Activated CD4-positive, alpha-beta T cell treated with anti-CD3 and anti-CD28 coated beads, Interleukin-2, amount 50 U/mL, for 1 hour (primary cell): ENCODE measurements at regions not wholly inside any gene's neighbourhood (a gene's known extent, or its start where the extent isn't known, plus 50 kb on each side); places are given as distances from the start of the nearest gene placed in this dataset.
"Not testable (repeated sequence)": the region's sequence is repeated elsewhere in the genome, so short reads cannot be mapped to it uniquely, and the experiment has no call there.

ENCODE experiments used
- DNase-seq: peaks from one replicate; pipeline ENCODE4 v3.0.0-alpha.2; 2020

DNA sequence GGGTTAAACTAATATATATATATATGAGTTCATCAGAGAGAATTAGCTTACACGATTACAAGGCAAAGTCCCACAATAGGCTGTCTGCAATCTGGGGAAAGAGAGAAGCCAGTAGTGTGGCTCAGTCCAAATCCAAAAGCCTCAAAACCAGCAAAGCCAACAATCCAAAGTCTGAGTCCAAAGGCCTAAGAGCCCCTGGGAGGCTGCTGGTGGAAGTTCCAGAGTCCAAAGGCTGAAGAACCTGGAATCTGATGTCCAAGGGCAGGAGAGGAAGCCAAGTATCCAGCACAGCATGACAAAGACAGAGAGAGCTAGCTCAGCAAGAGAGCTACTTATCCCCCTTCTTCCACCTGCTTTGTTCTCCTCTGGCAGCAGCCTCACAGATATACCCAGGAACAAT lies 274.7 kb upstream of the ID4 start:
- no peak for DNase-seq

DNA sequence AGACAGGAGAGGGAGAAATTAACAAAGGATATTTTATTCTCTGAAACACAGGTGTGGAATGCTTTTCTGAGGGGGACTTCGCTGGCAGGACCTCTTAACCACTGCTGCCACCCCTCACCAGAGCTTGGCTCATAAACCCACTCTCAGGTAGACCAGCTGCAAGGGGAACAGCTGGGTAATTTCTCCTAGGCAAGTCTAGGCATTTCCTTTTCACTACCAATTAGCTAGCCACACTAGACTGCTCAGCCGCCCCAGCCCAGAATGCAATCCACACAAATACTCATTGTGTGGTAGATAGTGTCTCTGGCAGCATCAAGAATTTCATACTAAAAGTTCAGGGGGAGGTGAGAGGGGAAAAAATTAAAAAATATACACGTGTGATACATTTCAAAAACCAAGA lies 267.6 kb upstream of the ID4 start:
- no peak for DNase-seq

DNA sequence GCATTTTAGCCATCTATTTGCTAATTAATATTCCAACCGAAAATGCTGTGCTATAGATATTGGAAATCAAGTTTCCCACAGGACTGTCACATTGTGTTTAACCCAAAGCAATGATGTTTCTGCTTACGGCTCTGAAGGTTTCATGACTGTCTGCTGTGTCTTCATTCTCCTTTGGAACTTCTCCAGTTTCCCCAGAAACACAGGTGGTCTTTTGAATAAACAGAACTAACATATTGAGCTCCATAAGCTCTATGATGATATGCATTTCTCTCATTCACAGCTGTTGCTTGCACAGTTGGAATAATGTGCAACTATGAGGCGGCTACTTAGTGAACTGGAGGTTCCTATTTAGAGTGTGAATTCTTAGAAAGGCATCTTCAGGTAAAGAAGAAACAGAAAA lies 266.0 kb upstream of the ID4 start:
- no peak for DNase-seq

DNA sequence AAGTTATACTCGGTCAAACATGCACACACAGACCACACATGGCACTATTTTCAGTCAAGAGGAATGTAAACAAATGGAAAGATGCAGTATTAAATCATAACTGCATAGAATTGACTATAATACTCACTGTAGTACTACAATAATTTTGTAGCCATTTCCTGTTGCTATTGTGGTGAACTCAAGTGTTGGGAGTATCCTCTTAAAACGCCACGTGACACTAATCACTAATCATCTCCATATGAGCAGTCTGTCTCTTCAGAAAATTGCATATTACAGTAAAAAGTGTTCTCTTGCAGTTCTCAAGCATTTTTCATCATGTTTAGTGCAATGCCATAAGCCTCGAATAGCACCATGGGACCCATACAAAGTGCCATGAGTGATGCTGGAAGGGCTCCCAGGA lies 258.7 kb upstream of the ID4 start:
- DNase-seq, result no peak

GRCh38 chr6:19584207-19584606 lies 253.0 kb upstream of the ID4 start:
- DNase-seq, result not testable (repeated sequence)

DNA sequence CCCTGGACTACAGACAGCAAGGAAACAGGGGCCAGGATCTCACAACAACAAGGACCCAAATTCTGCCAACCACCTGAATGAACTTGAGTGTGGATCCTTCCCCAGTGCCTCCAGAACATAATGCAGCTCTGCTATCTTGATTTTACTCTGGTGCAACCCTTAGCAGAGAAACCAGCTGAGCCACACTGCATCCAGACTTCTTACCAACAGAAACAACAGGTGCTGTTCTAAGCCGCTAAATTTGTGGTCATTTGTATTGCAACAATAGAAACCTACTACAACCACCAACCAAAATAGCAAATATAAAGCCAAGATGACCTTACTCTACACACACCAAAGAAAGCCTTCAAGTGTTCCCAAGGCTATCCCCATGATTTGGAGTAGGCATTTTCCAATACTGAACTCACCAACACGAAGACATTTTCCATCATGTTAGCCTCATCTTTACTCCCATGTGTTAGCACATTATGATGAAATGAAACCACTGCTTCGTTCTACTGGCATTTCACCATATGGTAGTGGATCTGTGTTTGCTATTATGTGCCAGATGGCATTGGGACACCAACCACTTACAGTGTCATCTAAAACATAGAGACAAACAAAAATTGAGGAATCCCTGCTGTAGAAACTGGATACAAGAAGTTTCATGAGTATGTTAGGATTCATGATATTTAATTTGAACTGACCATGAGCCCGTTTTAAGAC lies 249.8 kb upstream of the ID4 start:
- no peak for DNase-seq

GRCh38 chr6:19590501-19591131 lies 246.6 kb upstream of the ID4 start:
- no peak for DNase-seq

DNA sequence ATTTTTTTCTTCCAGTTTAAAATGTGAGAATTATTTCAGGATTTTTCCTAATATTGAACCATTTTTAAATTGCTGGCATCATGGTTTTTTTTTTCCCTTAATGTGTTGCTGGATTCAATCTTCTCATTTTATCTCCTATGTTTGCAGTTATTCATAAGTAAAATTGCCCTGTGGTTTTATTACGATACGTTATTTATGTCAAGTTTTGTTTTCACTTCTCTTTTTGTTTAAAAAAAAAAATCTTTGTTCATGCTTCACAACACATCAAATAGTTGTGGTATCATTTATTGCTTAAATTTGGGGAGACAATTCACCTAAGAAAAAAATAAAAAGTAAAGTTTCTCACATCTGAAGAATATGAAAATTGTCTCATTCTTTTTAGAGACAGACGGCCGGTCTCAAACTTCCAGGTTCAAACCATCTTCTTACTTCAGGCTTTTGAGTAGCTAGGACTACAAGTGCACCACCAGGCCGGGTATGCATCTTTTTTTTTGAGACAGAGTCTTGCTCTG lies 239.3 kb upstream of the ID4 start:
- DNase-seq, result no peak

GRCh38 chr6:19599796-19600464 lies 237.2 kb upstream of the ID4 start:
- DNase-seq, result no peak

- DNase-seq, result no peak
These were observed 234.6 kb upstream of the ID4 start for GRCh38 chr6:19602434-19603013.

- DNase-seq, result no peak
These were observed 233.4 kb upstream of the ID4 start for GRCh38 chr6:19603721-19604120.

DNA sequence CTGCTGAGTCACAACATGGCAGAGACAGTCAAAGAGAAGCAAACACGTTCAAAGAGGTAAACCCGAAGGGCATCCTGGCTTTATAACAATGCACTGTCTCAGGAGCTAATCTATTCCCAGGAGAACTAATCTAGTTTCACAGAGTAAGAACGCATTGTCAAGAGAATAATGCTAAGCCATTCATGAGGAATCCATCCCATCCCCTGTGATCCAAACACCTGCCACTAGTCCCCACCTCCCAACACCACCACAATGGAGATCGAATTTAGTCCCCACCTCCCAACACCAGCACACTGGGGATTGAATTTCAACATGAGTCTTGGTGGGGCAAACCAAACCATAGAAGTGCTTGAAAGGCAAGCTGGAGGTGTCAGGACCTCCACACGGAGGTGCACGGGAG lies 231.5 kb upstream of the ID4 start:
- no peak for DNase-seq

DNA sequence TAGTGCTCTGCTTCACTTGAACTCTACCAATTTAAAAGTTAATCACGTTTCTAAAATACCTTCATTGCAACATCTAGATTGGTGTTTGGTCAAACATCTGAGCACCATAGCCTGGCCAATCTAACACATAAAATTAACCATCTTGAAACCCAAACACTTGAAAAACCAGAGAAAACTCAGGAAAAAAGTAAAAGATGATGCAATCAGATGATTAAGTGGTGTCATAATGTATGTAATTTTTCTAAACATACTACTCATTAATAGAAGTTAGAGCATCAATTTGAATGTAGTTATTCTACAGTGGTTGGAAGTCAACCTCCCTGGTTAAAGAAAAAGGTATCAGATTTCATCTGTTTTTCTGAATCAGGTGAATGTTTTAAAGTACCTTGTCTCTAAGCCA lies 228.6 kb upstream of the ID4 start:
- DNase-seq, result no peak

- no peak for DNase-seq
These were observed 227.1 kb upstream of the ID4 start for GRCh38 chr6:19609972-19610641.

DNA sequence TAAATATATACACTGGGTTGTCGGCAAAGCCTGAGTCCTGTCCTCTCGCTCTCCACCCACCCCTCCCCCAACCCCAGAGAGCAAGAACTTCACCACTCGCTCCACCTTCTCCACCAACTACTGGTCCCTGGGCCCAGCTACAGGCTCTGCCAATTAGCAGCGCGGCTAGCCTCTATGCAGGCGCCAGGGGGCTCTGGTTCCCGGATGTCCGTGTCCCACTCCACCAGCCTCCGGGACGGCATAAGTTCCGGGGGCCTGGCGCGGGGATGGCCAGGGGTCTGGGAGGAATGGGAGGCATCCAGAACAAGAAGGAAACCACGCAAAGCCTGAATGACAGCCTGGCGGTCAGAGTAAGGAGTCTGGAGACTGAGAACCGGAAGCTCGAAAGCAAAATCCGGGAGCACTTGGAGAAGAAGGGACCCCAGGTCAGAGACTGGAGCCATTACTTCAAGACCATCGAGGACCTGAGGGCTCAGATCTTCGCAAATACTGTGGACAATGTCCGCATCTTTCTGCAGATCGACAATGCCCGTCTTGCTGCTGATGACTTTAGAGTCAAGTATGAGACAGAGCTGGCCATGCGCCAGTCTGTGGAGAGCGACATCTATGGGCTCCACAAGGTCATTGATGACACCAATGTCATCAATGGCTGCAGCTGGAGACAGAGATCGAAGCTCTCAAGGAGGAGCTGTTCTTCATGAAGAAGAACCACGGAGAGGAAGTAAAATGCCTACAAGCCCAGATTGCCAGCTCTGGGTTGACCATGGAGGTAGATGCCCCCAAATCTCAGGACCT lies 224.3 kb upstream of the ID4 start:
- not testable (repeated sequence) for DNase-seq

- no peak for DNase-seq
These were observed 223.5 kb upstream of the ID4 start for GRCh38 chr6:19613678-19614077.

- DNase-seq, result no peak
These were observed 221.1 kb upstream of the ID4 start for GRCh38 chr6:19616022-19616421.

DNA sequence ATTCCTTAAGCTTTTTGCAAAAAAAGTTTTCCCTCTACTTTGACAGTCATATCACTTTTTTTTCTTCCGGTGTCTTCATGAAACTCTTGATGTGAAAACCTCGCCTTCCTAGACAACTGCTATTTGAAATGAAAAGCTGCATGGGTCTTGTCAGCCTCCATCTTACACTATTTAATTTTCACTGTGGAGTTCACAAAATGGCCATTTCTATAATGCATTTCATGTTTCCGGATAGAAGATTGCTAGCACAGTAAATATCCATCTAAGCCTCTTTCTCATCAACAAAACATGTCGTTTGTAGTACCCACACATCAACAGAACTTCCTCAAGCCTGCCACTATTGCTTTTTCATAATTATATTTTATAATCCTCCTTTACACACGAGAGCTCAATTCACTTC lies 204.9 kb upstream of the ID4 start:
- DNase-seq, result no peak

DNA sequence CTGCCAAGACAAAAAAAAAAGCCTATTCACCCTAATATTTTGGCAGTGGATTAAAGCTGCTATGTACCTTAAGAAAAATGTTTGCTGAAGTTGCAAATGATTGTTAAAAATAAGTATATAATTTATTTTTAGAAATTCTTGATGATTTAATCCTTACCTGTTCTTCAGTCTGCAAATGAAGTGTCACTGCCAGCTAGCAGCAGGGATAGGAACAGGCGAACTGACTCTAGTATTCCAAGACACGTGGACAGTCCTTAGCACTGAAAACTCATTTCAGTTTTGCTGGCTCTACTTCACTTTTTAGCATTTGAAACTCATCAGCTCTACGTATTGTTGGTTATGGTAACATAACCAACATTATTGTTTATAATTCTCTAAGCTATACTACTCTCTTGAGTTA lies 204.4 kb upstream of the ID4 start:
- DNase-seq, result no peak

GRCh38 chr6:19635728-19636127 lies 201.4 kb upstream of the ID4 start:
- DNase-seq, result no peak

DNA sequence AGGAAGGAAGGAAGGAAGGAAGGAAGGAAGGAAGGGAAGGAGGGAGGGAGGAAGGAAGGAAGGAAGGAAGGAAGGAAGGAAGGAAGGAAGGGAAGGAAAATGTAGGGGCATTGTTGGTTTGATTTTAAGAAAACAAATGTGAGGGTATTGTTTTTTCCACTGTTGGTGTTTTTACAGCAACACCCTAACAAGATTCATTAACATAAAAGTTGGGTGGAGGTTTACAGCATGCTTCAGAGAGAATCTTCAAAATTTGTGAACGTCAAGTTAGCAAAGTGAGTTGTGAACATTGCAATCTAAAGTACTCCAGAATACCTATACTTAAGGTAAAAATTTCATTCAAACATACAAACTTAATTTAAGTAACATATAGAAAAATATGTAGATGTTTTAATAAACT lies 200.2 kb upstream of the ID4 start:
- DNase-seq, result no peak

GRCh38 chr6:19638931-19639330 lies 198.2 kb upstream of the ID4 start:
- DNase-seq, result no peak
